ENCODE measurements at regions not wholly inside any gene's neighbourhood (a gene's known extent, or its start where the extent isn't known, plus 50 kb on each side); places are given as distances from the start of the nearest gene placed in this dataset.
A peak's percentile ranks its signal among the peaks of the same experiment; 100 is the strongest.

DNA sequence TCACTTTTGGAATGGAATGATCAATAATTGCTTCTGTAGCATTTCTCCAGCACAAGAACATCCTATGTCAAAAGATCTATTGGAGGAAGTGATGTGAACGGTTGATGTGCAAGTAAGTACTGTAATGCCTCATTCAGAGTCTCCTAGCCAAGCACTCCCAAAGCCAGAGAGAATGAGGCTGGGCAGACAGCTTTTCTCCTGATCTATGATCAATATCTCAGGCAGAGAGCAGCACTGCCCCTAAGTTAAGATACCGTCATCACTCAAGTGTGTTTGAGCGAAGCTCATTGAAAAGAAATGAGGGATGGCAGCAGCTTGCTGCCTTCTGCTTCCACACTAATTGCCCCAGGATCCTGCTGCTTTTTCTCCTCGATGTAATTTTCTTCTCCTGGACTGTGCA lies 324.1 kb upstream of the GRAMD2B start:
- H3K4me1 Mint-ChIP-seq (ENCODE audit: low read depth, unreplicated experiment), result peaks cover 33% of the 10 kb centered on the region
- no peaks in the 10 kb centered on the region for H3K27me3 Mint-ChIP-seq (ENCODE audit: unreplicated experiment)
- H3K4me3 Mint-ChIP-seq (ENCODE audit: low read depth, unreplicated experiment), result no peak overlapping the region
- TF ChIP-seq, protein P1, sequence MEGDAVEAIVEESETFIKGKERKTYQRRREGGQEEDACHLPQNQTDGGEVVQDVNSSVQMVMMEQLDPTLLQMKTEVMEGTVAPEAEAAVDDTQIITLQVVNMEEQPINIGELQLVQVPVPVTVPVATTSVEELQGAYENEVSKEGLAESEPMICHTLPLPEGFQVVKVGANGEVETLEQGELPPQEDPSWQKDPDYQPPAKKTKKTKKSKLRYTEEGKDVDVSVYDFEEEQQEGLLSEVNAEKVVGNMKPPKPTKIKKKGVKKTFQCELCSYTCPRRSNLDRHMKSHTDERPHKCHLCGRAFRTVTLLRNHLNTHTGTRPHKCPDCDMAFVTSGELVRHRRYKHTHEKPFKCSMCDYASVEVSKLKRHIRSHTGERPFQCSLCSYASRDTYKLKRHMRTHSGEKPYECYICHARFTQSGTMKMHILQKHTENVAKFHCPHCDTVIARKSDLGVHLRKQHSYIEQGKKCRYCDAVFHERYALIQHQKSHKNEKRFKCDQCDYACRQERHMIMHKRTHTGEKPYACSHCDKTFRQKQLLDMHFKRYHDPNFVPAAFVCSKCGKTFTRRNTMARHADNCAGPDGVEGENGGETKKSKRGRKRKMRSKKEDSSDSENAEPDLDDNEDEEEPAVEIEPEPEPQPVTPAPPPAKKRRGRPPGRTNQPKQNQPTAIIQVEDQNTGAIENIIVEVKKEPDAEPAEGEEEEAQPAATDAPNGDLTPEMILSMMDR (IDR thresholded peaks at IDR 0.05; ENCODE audit: unreplicated experiment), result no peak
- intact Hi-C loops (cut with micrococcal nuclease; ENCODE audit: unreplicated experiment), result no loop called here
- H3K9me3 Mint-ChIP-seq (ENCODE audit: low read depth, unreplicated experiment), result peaks cover 3% of the 10 kb centered on the region
- no peak for DNase-seq
- no TSS peak for BruUV-seq (replicated peaks)
- CTCF ChIA-PET, result interaction anchor here (0.6 kb wide), 1 partner anchor 754 kb away, joined by 5 read pairs; no protein-coding TSS in a partner anchor
- H3K27ac Mint-ChIP-seq (ENCODE audit: unreplicated experiment), result no peak overlapping the region
- no peaks in the 10 kb centered on the region for H3K36me3 Mint-ChIP-seq (ENCODE audit: insufficient read depth, unreplicated experiment)

DNA sequence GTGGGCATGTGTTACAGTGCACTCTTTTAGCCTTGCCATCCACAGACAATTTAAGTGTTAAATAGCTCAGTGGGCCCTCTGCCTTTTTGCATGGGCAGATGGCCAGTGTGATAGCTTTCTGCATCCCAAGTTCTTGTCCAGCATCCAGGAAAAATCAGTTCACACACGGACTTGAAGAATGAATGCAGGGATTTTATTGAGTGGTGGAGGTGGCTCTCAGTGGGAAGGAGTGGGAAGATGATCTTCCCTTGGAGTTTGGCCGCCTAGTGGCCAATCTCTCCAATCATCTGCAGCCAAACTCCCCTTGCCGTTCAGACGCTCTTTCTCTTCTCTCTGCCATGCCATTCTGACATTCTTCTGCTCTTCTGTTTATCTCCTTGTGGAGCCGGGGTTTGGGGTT lies 322.4 kb upstream of the GRAMD2B start:
- no peak for DNase-seq
- Mint-ChIP-seq H3K27me3 (ENCODE audit: unreplicated experiment) (no peaks in the 10 kb centered on the region), H3K9me3 (ENCODE audit: low read depth, unreplicated experiment) (peaks cover 3% of the 10 kb centered on the region), H3K36me3 (ENCODE audit: insufficient read depth, unreplicated experiment) (no peaks in the 10 kb centered on the region), H3K4me1 (ENCODE audit: low read depth, unreplicated experiment) (peaks cover 42% of the 10 kb centered on the region), H3K27ac (ENCODE audit: unreplicated experiment) (no peak overlapping the region), H3K4me3 (ENCODE audit: low read depth, unreplicated experiment) (no peak overlapping the region)
- TF ChIP-seq, protein P1 (IDR thresholded peaks at IDR 0.05; ENCODE audit: unreplicated experiment), result no peak
- BruUV-seq (replicated peaks), result no TSS peak
- intact Hi-C loops (cut with micrococcal nuclease; ENCODE audit: unreplicated experiment), result no loop called here
- CTCF ChIA-PET, result no interaction called here

DNA sequence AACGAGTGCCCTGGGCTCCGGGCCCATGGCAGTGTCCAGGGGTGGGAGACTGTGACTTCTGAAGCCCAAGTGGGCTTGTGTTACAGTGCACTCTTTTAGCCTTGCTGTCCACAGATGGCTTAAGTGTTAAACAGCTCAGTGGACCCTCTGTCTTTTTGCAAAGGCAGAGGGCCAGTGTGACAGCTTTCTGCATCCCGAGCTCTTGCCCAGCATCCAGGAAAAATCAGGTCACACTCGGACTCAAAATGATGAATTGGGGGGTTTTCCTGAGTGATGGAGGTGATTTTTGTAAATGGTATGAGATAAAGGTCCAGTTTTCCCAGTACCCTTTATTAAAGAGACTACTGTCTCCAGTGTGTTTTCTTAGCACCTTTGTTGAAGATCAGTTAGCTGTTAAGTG lies 321.3 kb upstream of the GRAMD2B start:
- Mint-ChIP-seq H3K27ac (ENCODE audit: unreplicated experiment) (peak overlapping the region; percentile 24), H3K4me3 (ENCODE audit: low read depth, unreplicated experiment) (no peak overlapping the region), H3K36me3 (ENCODE audit: insufficient read depth, unreplicated experiment) (no peaks in the 10 kb centered on the region), H3K4me1 (ENCODE audit: low read depth, unreplicated experiment) (peaks cover 47% of the 10 kb centered on the region), H3K27me3 (ENCODE audit: unreplicated experiment) (no peaks in the 10 kb centered on the region), H3K9me3 (ENCODE audit: low read depth, unreplicated experiment) (peaks cover 3% of the 10 kb centered on the region)
- CTCF ChIA-PET, result interaction anchor here (1.7 kb wide), 1 partner anchor 23 kb away, joined by 6 read pairs; no protein-coding TSS in a partner anchor
- TF ChIP-seq, protein P1 (IDR thresholded peaks at IDR 0.05; ENCODE audit: unreplicated experiment), result no peak
- intact Hi-C loops (cut with micrococcal nuclease; ENCODE audit: unreplicated experiment), result no loop called here
- DNase-seq, result peak; percentile 14
- no TSS peak for BruUV-seq (replicated peaks)

DNA sequence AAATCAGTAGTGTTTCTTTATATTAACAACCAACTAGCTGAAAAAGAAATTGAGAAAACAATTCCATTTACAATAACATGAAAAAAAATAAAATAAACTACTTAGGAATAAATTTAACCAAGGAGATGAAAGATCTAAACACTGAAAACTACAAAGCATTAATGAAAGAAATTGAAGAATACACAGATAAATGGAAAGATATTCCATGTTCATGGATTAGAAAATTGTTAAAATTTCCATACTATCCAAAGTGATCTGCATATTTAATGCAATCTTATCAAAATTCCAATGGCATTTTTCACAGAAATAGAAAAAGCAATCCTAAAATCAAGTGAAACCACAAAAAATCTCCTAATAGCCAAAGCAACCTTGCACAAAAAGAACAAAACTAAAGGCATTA lies 320.2 kb upstream of the GRAMD2B start:
- DNase-seq, result no peak
- TF ChIP-seq, protein P1 (IDR thresholded peaks at IDR 0.05; ENCODE audit: unreplicated experiment), result no peak
- CTCF ChIA-PET, result interaction anchor here (1.7 kb wide), 1 partner anchor 22 kb away, joined by 6 read pairs; no protein-coding TSS in a partner anchor
- H3K4me1 Mint-ChIP-seq (ENCODE audit: low read depth, unreplicated experiment), result peaks cover 47% of the 10 kb centered on the region
- H3K36me3 Mint-ChIP-seq (ENCODE audit: insufficient read depth, unreplicated experiment), result no peaks in the 10 kb centered on the region
- no peaks in the 10 kb centered on the region for H3K27me3 Mint-ChIP-seq (ENCODE audit: unreplicated experiment)
- H3K9me3 Mint-ChIP-seq (ENCODE audit: low read depth, unreplicated experiment), result peaks cover 3% of the 10 kb centered on the region
- intact Hi-C loops (cut with micrococcal nuclease; ENCODE audit: unreplicated experiment), result no loop called here
- BruUV-seq (replicated peaks), result no TSS peak
- peak overlapping the region; percentile 24 for H3K27ac Mint-ChIP-seq (ENCODE audit: unreplicated experiment)
- H3K4me3 Mint-ChIP-seq (ENCODE audit: low read depth, unreplicated experiment), result no peak overlapping the region
